ENCODE measurements at regions not wholly inside any gene's neighbourhood (a gene's known extent, or its start where the extent isn't known, plus 50 kb on each side); places are given as distances from the start of the nearest gene placed in this dataset.
A peak's percentile ranks its signal among the peaks of the same experiment; 100 is the strongest.

GRCh38 chr3:25032344-25032743 is 395.7 kb upstream of the RARB start:
- DNase-seq (ENCODE audit: extremely low read depth, low read depth): no peak

GRCh38 chr3:25033407-25034029 is 394.5 kb upstream of the RARB start:
- DNase-seq (ENCODE audit: extremely low read depth, low read depth): peak; percentile 36

GRCh38 chr3:25035526-25035925 is 392.5 kb upstream of the RARB start:
- DNase-seq (ENCODE audit: extremely low read depth, low read depth): no peak

- DNase-seq (ENCODE audit: extremely low read depth, low read depth): no peak
Measured at GRCh38 chr3:25036633-25037032, 391.4 kb upstream of the RARB start.

- no peak for DNase-seq (ENCODE audit: extremely low read depth, low read depth)
Measured at GRCh38 chr3:25037049-25037547, 391.0 kb upstream of the RARB start.

- no peak for DNase-seq (ENCODE audit: extremely low read depth, low read depth)
Measured at GRCh38 chr3:25038271-25038670, 389.8 kb upstream of the RARB start.

- DNase-seq (ENCODE audit: extremely low read depth, low read depth): no peak
Measured at GRCh38 chr3:25038922-25039321, 389.1 kb upstream of the RARB start.

GRCh38 chr3:25040748-25041147 is 387.3 kb upstream of the RARB start:
- no peak for DNase-seq (ENCODE audit: extremely low read depth, low read depth)

GRCh38 chr3:25041871-25042584 is 386.0 kb upstream of the RARB start:
- no peak for DNase-seq (ENCODE audit: extremely low read depth, low read depth)

- no peak for DNase-seq (ENCODE audit: extremely low read depth, low read depth)
Measured at GRCh38 chr3:25043177-25043576, 384.9 kb upstream of the RARB start.

- no peak for DNase-seq (ENCODE audit: extremely low read depth, low read depth)
Measured at GRCh38 chr3:25043749-25044148, 384.3 kb upstream of the RARB start.

GRCh38 chr3:25044762-25045710 is 383.0 kb upstream of the RARB start:
- no peak for DNase-seq (ENCODE audit: extremely low read depth, low read depth)

- no peak for DNase-seq (ENCODE audit: extremely low read depth, low read depth)
Measured at GRCh38 chr3:25046911-25047771, 380.9 kb upstream of the RARB start.

- no peak for DNase-seq (ENCODE audit: extremely low read depth, low read depth)
Measured at GRCh38 chr3:25049304-25049703, 378.8 kb upstream of the RARB start.

- no peak for DNase-seq (ENCODE audit: extremely low read depth, low read depth)
Measured at GRCh38 chr3:25053360-25053759, 374.7 kb upstream of the RARB start.

- DNase-seq (ENCODE audit: extremely low read depth, low read depth): no peak
Measured at GRCh38 chr3:25056036-25056755, 371.9 kb upstream of the RARB start.

GRCh38 chr3:25056803-25057351 is 371.2 kb upstream of the RARB start:
- DNase-seq (ENCODE audit: extremely low read depth, low read depth): no peak

GRCh38 chr3:25057379-25057778 is 370.7 kb upstream of the RARB start:
- DNase-seq (ENCODE audit: extremely low read depth, low read depth): no peak

- no peak for DNase-seq (ENCODE audit: extremely low read depth, low read depth)
Measured at GRCh38 chr3:25064681-25065080, 363.4 kb upstream of the RARB start.

Data from NCI-H460 (cell line).